H1 (cell line): ENCODE measurements at regions not wholly inside any gene's neighbourhood (a gene's known extent, or its start where the extent isn't known, plus 50 kb on each side); places are given as distances from the start of the nearest gene placed in this dataset.

ENCODE experiments used
- CTBP2 ChIP-seq: IDR thresholded peaks from 2 replicates; pipeline ENCODE4 v1.7.0; 2011; ENCODE audit warnings: borderline replicate concordance, mild to moderate bottlenecking, moderate library complexity, mixed read lengths, low read length; ENCODE audit not compliant: insufficient read depth, insufficient read length

DNA sequence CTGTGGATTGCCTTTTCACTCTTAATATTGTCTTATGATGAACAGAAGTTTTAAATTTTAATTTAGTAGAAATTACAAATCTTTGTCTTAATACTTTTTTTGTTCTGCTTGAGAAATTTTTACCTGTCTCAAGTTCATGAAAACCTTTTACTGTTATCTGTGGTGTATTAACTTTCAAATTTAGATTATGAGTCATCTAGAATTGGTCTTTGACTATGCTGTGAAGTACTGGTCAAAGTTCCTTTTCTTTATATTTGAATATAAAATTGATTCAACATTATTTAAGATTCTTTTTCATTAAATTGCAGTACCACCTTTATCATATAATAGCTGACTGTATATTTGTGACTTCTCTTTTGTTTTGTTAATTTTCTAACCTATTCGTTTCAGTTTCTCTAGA, 1385.5 kb upstream of the ZEB2 start (continued):
- TF ChIP-seq CTBP2 = no peak
- TF ChIP-seq, all 59 proteins: peak for 0
